ENCODE measurements at regions not wholly inside any gene's neighbourhood (a gene's known extent, or its start where the extent isn't known, plus 50 kb on each side); places are given as distances from the start of the nearest gene placed in this dataset.

DNA sequence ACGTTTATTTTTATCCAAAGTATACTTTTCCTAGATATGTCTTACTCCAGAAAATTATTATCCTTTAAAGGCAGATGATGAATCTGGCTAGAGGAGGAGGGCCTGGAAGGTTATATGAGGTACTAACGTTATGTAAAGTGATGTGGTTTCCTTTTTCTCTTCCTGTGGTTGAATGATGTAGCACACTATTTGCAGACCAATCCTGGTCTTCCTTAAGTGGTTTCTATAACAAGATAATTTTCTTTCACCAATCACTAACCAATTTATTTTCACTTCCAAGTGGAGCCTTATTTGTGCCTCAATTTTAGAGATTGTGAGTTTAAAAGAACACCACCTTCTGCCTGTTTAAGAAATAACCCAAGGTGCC is 154.6 kb upstream of the SOX4 start:
- ATAC-seq (peak; percentile 66), DNase-seq (peak; percentile 49)
- Histone ChIP-seq H3K9me3 (ENCODE audit: low read length) (no peaks in the 10 kb centered on the region), H3K79me2 (ENCODE audit: low read length) (no peaks in the 10 kb centered on the region), H3K36me3 (ENCODE audit: low read depth, low read length) (no peaks in the 10 kb centered on the region), H3K4me2 (ENCODE audit: low read length) (0 out of 2 replicates have a peak overlapping the region, but pooled peaks have one; percentile 7), H4K20me1 (ENCODE audit: low read length) (no peaks in the 10 kb centered on the region), H3K27me3 (ENCODE audit: low read length) (no peaks in the 10 kb centered on the region), H3K4me1 (ENCODE audit: insufficient read depth, low read length) (peaks cover 17% of the 10 kb centered on the region), H3F3A (ENCODE audit: low read length, unreplicated experiment) (no peaks in the 10 kb centered on the region), H3K9me2 (replicated peaks; ENCODE audit: low read length) (no peaks in the 10 kb centered on the region), H3K9ac (ENCODE audit: low read length) (no peak overlapping the region), H3K4me3 (ENCODE audit: low read length) (no peak overlapping the region), H3K27ac (ENCODE audit: low read length) (0 out of 2 replicates have a peak overlapping the region, but pooled peaks have one; percentile 17), H2AFZ (ENCODE audit: low read length) (no peak overlapping the region)
- intact Hi-C loops (cut with micrococcal nuclease): no loop called here
- BruUV-seq (replicated peaks): no TSS peak
- ChIA-PET POLR2A (ENCODE audit: unreplicated experiment) (no interaction called here), CTCF (interaction anchor here (0.6 kb wide), 1 partner anchor 204 kb away, joined by 4 read pairs; no protein-coding TSS in a partner anchor)
- TF ChIP-seq CTCF (conservative IDR thresholded peaks at IDR 0.05; ENCODE audit: low read depth, low read length): no peak
- TF ChIP-seq EZH2phosphoT487 (IDR thresholded peaks at IDR 0.05; ENCODE audit: borderline replicate concordance, low read length): no peak
- TF ChIP-seq EZH2 (IDR thresholded peaks at IDR 0.05; ENCODE audit: low read length, unreplicated experiment): no peak

DNA sequence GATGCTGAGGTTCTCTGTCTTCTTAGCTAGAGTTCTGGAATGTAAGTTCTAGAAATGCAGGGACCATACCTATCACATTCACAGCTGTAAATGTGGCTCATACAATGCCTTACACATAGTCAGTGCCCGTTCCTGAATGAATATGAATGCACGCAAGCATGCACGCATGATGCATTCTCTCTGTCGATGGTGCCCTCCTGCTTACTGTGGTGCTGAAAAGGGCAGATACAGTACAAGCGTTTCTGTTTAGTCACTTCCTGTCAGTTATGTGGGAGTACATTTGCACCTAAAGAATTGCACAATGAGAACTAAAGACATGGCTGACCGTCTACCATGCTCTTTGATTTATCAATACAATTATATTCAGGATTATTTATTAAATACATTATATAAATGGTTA is 152.2 kb upstream of the SOX4 start:
- no peaks in the 10 kb centered on the region for H3K9me2 ChIP-seq (replicated peaks; ENCODE audit: low read length)
- no peak overlapping the region for H3K27ac ChIP-seq (ENCODE audit: low read length)
- H4K20me1 ChIP-seq (ENCODE audit: low read length): no peaks in the 10 kb centered on the region
- no peaks in the 10 kb centered on the region for H3K27me3 ChIP-seq (ENCODE audit: low read length)
- DNase-seq (no peak), ATAC-seq (no peak)
- ChIA-PET POLR2A (ENCODE audit: unreplicated experiment) (no interaction called here), CTCF (no interaction called here)
- H3K79me2 ChIP-seq (ENCODE audit: low read length): no peaks in the 10 kb centered on the region
- TF ChIP-seq CTCF (conservative IDR thresholded peaks at IDR 0.05; ENCODE audit: low read depth, low read length): no peak
- no peak for TF ChIP-seq EZH2 (IDR thresholded peaks at IDR 0.05; ENCODE audit: low read length, unreplicated experiment)
- no peak for TF ChIP-seq EZH2phosphoT487 (IDR thresholded peaks at IDR 0.05; ENCODE audit: borderline replicate concordance, low read length)
- H3K4me1 ChIP-seq (ENCODE audit: insufficient read depth, low read length): peaks cover 17% of the 10 kb centered on the region
- H3K4me3 ChIP-seq (ENCODE audit: low read length): no peak overlapping the region
- H2AFZ ChIP-seq (ENCODE audit: low read length): no peak overlapping the region
- H3K36me3 ChIP-seq (ENCODE audit: low read depth, low read length): no peaks in the 10 kb centered on the region
- no TSS peak for BruUV-seq (replicated peaks)
- no peak overlapping the region for H3K9ac ChIP-seq (ENCODE audit: low read length)
- H3K4me2 ChIP-seq (ENCODE audit: low read length): no peak overlapping the region
- H3K9me3 ChIP-seq (ENCODE audit: low read length): no peaks in the 10 kb centered on the region
- H3F3A ChIP-seq (ENCODE audit: low read length, unreplicated experiment): no peaks in the 10 kb centered on the region
- intact Hi-C loops (cut with micrococcal nuclease): no loop called here

DNA sequence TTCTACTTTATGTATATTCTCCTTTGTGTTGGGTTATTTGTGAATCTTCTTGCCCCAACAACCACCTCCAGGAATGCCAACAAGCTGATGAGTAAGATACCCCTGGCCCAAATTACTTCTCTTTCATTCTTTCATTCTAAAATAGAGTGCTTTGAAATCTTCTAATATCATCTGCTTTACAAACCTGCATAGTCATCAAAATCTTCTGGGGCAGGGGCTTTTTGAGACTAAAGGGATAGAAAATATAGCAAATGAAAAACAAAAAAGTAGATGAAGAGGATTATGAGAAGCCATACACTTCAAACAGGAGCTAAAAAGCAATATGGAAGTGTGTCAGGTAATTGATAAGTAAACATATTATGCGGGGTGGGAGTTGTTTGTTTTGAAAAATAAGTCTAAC is 150.7 kb upstream of the SOX4 start:
- Histone ChIP-seq H3K79me2 (ENCODE audit: low read length) (no peaks in the 10 kb centered on the region), H2AFZ (ENCODE audit: low read length) (no peak overlapping the region), H3K9ac (ENCODE audit: low read length) (no peak overlapping the region), H3K4me2 (ENCODE audit: low read length) (no peak overlapping the region), H3K27me3 (ENCODE audit: low read length) (no peaks in the 10 kb centered on the region), H3K27ac (ENCODE audit: low read length) (no peak overlapping the region), H3F3A (ENCODE audit: low read length, unreplicated experiment) (no peaks in the 10 kb centered on the region), H3K4me1 (ENCODE audit: insufficient read depth, low read length) (peaks cover 17% of the 10 kb centered on the region), H3K9me2 (replicated peaks; ENCODE audit: low read length) (no peaks in the 10 kb centered on the region), H3K36me3 (ENCODE audit: low read depth, low read length) (no peaks in the 10 kb centered on the region), H3K9me3 (ENCODE audit: low read length) (no peaks in the 10 kb centered on the region), H3K4me3 (ENCODE audit: low read length) (no peak overlapping the region), H4K20me1 (ENCODE audit: low read length) (no peaks in the 10 kb centered on the region)
- no peak for ATAC-seq
- ChIA-PET POLR2A (ENCODE audit: unreplicated experiment) (no interaction called here), CTCF (no interaction called here)
- TF ChIP-seq EZH2phosphoT487 (IDR thresholded peaks at IDR 0.05; ENCODE audit: borderline replicate concordance, low read length) (no peak), EZH2 (IDR thresholded peaks at IDR 0.05; ENCODE audit: low read length, unreplicated experiment) (no peak), CTCF (conservative IDR thresholded peaks at IDR 0.05; ENCODE audit: low read depth, low read length) (no peak)
- no TSS peak for BruUV-seq (replicated peaks)
- intact Hi-C loops (cut with micrococcal nuclease): no loop called here
- DNase-seq: no peak
